Esophagus muscularis mucosa (tissue), 4 donors: ENCODE measurements at regions not wholly inside any gene's neighbourhood (a gene's known extent, or its start where the extent isn't known, plus 50 kb on each side); places are given as distances from the start of the nearest gene placed in this dataset.

Source experiments
- DNase-seq: peaks from one replicate; pipeline ENCODE4 v3.0.0-alpha.2; 2017; ENCODE audit errors: extremely low spot score
- H3K27ac ChIP-seq, 4 donors: fragments of 200-600 bp; sonication (generic); replicated peaks in 1 of 4; 1 replicate in 3 of 4; 2 replicates in 1 of 4; pipeline ENCODE4 v1.5.1; 2016 to 2019; ENCODE audit warnings: mild to moderate bottlenecking in 1 of 4
- H3K27me3 ChIP-seq, 4 donors: fragments of 200-600 bp; sonication (generic); one replicate each; pipeline versions ENCODE4 v1.5.1 to v1.6.0; 2016 to 2019
- H3K36me3 ChIP-seq, 4 donors: fragments of 200-600 bp; sonication (generic); one replicate each; pipeline ENCODE4 v1.5.1; 2016 to 2019
- H3K4me1 ChIP-seq, 4 donors: fragments of 200-600 bp; sonication (generic); one replicate each; pipeline ENCODE4 v1.5.1; 2016 to 2019
- H3K4me3 ChIP-seq, 4 donors: fragments of 200-600 bp; sonication (generic); 1 replicate in 2 of 4; 2 replicates in 2 of 4; pipeline ENCODE4 v1.5.1; 2016 to 2019; ENCODE audit warnings: mild to moderate bottlenecking in 4 of 4, moderate library complexity in 1 of 4
- H3K9me3 ChIP-seq, 4 donors: fragments of 200-600 bp; sonication (generic); 1 replicate in 3 of 4; 2 replicates in 1 of 4; pipeline ENCODE4 v1.5.1; 2016 to 2019
- EP300 ChIP-seq: sonication (generic); formaldehyde crosslinking; IDR thresholded peaks from one replicate; pipeline ENCODE4 v1.6.1; 2017; ENCODE audit warnings: antibody characterized with exemption
- POLR2A ChIP-seq: fragments of 450-650 bp; IDR thresholded peaks from one replicate; pipeline ENCODE4 v1.6.1; 2017; ENCODE audit warnings: antibody characterized with exemption, moderate library complexity, mild to moderate bottlenecking, low read depth
- POLR2AphosphoS5 ChIP-seq, 2 donors: sonication (generic); formaldehyde crosslinking; IDR thresholded peaks; one replicate each; pipeline ENCODE4 v1.6.1; 2017; ENCODE audit warnings: antibody characterized with exemption in 2 of 2
- WGBS: methylation state at CpG from one replicate; pipeline ENCODE4 v1.1.5; 2018; 5-methylcytosine and 5-hydroxymethylcytosine counted together
- intact Hi-C: fragments of 100-400 bp; cut with DNase I; formaldehyde crosslinking; loops from one replicate; pipeline ENCODE4 v1.15.1; 2023
- TF ChIP-seq, protein P1 (sequence below), 3 experiments: fragments of 200-600 bp in 2 of 3; fragments of 450-650 bp in 1 of 3; sonication (generic) in 2 of 3; IDR thresholded peaks; one replicate each; pipeline ENCODE4 v1.5.1; 2017 to 2019; ENCODE audit warnings: antibody characterized with exemption in 3 of 3, mild to moderate bottlenecking in 2 of 3, moderate library complexity in 1 of 3

DNA sequence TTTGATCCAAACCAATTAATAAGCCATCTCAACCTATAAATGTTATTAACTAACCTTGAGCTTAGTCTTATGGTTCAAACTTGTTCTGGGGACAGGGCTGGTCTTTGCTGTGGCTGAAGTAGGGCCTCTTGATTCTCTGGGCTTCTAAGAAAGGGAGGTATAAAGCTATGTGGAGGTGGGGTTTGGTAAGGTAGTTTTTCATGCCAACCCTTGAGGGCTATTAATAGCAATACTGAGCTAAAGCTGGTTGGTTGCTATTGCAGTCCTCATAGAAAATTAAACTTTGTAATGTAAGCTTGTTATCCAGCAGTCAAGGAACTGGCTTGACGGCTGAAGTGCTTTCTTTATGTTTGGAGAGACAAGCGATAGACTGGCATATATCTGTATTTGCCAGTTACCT is 112.1 kb downstream of the RND3 start:
- Histone ChIP-seq H3K36me3 (no peaks in the 10 kb centered on the region), H3K27ac (no peak overlapping the region), H3K9me3 (no peaks in the 10 kb centered on the region), H3K4me1 (no peaks in the 10 kb centered on the region), H3K4me3 (no peak overlapping the region), H3K27me3 (no peaks in the 10 kb centered on the region)
- no peak for DNase-seq
- 83% methylated on average over 2 of the region's 2 CpGs for WGBS
- TF ChIP-seq POLR2A (no peak), POLR2AphosphoS5 (IDR thresholded peaks at IDR 0.05) (no peak), EP300 (no peak)
- TF ChIP-seq, protein P1, sequence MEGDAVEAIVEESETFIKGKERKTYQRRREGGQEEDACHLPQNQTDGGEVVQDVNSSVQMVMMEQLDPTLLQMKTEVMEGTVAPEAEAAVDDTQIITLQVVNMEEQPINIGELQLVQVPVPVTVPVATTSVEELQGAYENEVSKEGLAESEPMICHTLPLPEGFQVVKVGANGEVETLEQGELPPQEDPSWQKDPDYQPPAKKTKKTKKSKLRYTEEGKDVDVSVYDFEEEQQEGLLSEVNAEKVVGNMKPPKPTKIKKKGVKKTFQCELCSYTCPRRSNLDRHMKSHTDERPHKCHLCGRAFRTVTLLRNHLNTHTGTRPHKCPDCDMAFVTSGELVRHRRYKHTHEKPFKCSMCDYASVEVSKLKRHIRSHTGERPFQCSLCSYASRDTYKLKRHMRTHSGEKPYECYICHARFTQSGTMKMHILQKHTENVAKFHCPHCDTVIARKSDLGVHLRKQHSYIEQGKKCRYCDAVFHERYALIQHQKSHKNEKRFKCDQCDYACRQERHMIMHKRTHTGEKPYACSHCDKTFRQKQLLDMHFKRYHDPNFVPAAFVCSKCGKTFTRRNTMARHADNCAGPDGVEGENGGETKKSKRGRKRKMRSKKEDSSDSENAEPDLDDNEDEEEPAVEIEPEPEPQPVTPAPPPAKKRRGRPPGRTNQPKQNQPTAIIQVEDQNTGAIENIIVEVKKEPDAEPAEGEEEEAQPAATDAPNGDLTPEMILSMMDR (IDR thresholded peaks at IDR 0.05): no peak
- intact Hi-C loops: no loop called here

DNA sequence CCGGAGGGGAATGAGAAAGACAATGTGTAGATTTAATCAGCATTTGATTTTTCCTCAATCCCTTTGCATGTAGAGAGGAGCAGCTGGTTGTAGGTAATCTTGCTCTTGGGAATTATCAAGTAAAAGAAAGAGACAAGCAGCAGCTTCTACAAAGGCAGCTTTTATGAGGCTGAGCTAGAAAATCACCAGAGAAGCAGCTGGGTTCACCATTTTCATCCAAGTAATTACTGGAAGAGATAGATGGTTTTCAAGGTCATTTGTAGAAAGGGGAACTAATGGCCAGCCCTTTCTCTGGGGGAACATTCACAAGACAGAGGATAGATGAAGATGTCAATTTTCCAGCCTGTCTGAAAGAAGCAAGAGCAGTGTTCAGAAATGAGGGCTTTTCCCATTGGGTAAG is 113.0 kb downstream of the RND3 start:
- intact Hi-C loops: no loop called here
- H3K27ac ChIP-seq: no peak overlapping the region
- DNase-seq: no peak
- no peaks in the 10 kb centered on the region for H3K4me1 ChIP-seq
- H3K36me3 ChIP-seq: no peaks in the 10 kb centered on the region
- H3K4me3 ChIP-seq: no peak overlapping the region
- H3K9me3 ChIP-seq: no peaks in the 10 kb centered on the region
- no peaks in the 10 kb centered on the region for H3K27me3 ChIP-seq
- TF ChIP-seq POLR2AphosphoS5 (IDR thresholded peaks at IDR 0.05) (no peak), EP300 (no peak), POLR2A (no peak)
- TF ChIP-seq, protein P1 (IDR thresholded peaks at IDR 0.05): no peak
- WGBS: 76% methylated on average over 1 of the region's 1 CpG

DNA sequence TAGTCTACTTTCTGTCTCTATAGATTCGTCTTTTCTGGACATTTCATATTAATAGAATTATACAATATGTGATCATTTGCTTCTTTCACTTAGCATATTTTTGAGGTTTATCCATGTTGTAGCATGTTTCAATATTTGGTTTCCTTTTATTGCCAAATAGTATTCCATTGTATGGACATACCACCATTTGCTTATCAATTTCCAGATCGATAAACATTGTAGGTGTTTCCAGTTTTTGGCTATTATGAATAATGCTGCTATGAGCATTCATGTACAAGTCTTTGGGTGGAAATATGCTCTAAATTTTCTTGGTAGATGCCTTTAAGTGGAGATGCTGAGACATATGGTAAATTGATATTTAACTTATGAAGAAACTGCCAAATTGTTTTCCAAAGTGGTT is 114.1 kb downstream of the RND3 start:
- intact Hi-C loops: no loop called here
- Histone ChIP-seq H3K4me3 (no peak overlapping the region), H3K4me1 (no peaks in the 10 kb centered on the region), H3K27me3 (no peaks in the 10 kb centered on the region), H3K9me3 (no peaks in the 10 kb centered on the region), H3K36me3 (no peaks in the 10 kb centered on the region), H3K27ac (no peak overlapping the region)
- TF ChIP-seq EP300: no peak
- TF ChIP-seq, protein P1 (IDR thresholded peaks at IDR 0.05): no peak
- no peak for TF ChIP-seq POLR2A
- no peak for TF ChIP-seq POLR2AphosphoS5 (IDR thresholded peaks at IDR 0.05)
- DNase-seq: no peak
- 90% methylated on average over 2 of the region's 2 CpGs for WGBS

DNA sequence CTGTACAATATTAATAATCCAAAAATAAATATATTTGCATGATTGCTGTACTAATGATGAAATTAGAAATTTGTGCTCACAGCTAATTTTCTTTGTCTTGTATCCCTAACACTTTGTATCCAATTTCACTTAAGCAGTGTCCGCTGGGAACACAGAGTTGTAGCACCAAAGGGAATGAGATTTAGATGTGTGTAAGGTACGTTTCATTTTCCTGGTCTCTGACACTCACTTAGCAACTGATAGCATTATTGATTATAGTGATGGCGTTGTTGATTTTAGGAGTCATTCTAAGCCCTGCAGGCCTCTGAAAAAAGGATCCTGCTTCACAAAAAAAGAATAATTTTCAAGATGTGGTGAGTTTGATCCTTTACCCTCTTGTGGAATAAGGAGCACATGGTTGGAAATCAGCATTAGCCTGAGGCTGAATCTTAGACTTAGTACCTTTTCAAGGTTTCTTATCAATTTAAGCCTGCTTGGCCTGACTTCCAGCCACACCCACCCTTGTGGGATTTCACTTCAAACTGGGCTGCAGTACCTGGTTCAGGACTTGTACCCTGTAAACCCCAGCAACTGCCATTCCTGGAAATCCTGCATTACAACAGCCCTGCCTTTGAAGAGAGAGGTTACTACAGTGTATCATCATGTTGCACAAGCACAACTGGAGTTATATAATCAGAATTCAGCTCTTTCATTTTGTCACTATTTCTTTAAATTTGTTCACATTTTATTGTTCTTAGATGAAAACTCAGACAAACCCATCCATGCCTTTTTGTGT is 116.2 kb downstream of the RND3 start:
- Histone ChIP-seq H3K4me1 (no peaks in the 10 kb centered on the region), H3K27me3 (no peaks in the 10 kb centered on the region), H3K36me3 (no peaks in the 10 kb centered on the region), H3K9me3 (no peaks in the 10 kb centered on the region), H3K4me3 (no peak overlapping the region), H3K27ac (no peak overlapping the region)
- no peak for TF ChIP-seq EP300
- no peak for TF ChIP-seq POLR2AphosphoS5 (IDR thresholded peaks at IDR 0.05)
- TF ChIP-seq POLR2A: no peak
- TF ChIP-seq, protein P1 (IDR thresholded peaks at IDR 0.05): no peak
- WGBS: 84% methylated on average over 3 of the region's 3 CpGs
- DNase-seq: no peak
- intact Hi-C loops: no loop called here

DNA sequence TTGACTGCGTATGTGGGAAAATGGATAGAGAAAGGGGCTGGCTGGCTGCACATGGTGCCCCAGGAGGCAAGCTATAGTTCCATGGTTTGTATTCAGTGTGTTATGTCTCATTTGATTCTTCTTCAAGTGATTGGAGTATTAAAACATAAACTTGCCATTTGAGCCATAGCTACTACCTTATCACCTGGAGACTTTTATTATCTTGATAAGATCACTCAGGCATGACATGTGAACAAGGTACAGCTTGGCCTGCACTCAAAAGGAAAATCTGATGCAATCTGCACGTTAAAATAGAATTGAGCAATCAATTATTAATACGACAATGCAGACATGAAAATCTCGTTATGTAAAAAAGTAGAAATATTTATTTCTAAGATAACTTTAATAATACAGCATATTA is 116.9 kb downstream of the RND3 start:
- WGBS: 88% methylated on average over 4 of the region's 4 CpGs

More for the DNA sequence above, 116.9 kb downstream of the RND3 start:
- Histone ChIP-seq H3K36me3 (no peaks in the 10 kb centered on the region), H3K4me1 (no peaks in the 10 kb centered on the region), H3K27ac (no peak overlapping the region), H3K27me3 (no peaks in the 10 kb centered on the region), H3K4me3 (no peak overlapping the region), H3K9me3 (no peaks in the 10 kb centered on the region)
- intact Hi-C loops: no loop called here
- DNase-seq: no peak
- TF ChIP-seq, protein P1 (IDR thresholded peaks at IDR 0.05): no peak
- TF ChIP-seq EP300 (no peak), POLR2A (no peak), POLR2AphosphoS5 (IDR thresholded peaks at IDR 0.05) (no peak)
